GM23338 (cell line): ENCODE measurements at regions not wholly inside any gene's neighbourhood (a gene's known extent, or its start where the extent isn't known, plus 50 kb on each side); places are given as distances from the start of the nearest gene placed in this dataset.

Source experiments
- ATAC-seq: fragments of 200-7000 bp; cut with Tn5 transposase; 3 replicates; pipeline ENCODE4 v1.9.1; 2020
- DNase-seq: peaks from one replicate; pipeline ENCODE4 v3.0.0-alpha.2; 2015; ENCODE audit warnings: low spot score
- H2AFZ ChIP-seq: fragments of 200-600 bp; sonication (generic); 2 replicates; pipeline ENCODE4 v1.8.0; 2016; ENCODE audit warnings: antibody characterized with exemption, mild to moderate bottlenecking, moderate library complexity
- H3F3A ChIP-seq: fragments of 200-600 bp; sonication (generic); replicated peaks from 2 replicates; pipeline ENCODE4 v1.8.0; 2017; ENCODE audit warnings: antibody characterized with exemption, mixed run types, low read depth
- H3K27ac ChIP-seq: fragments of 200-600 bp; sonication (generic); 2 replicates; pipeline ENCODE4 v1.6.1; 2016; ENCODE audit warnings: low read depth
- H3K27me3 ChIP-seq: fragments of 200-600 bp; sonication (generic); 2 replicates; pipeline ENCODE4 v1.8.0; 2016; ENCODE audit warnings: mild to moderate bottlenecking, mixed run types, moderate library complexity; ENCODE audit not compliant: insufficient read depth
- H3K36me3 ChIP-seq: fragments of 200-600 bp; sonication (generic); 2 replicates; pipeline ENCODE4 v1.8.0; 2016; ENCODE audit warnings: mild to moderate bottlenecking; ENCODE audit not compliant: insufficient read depth
- H3K4me1 ChIP-seq: fragments of 200-600 bp; sonication (generic); 2 replicates; pipeline ENCODE4 v1.8.0; 2016; ENCODE audit warnings: mild to moderate bottlenecking, moderate library complexity; ENCODE audit not compliant: insufficient read depth
- H3K4me2 ChIP-seq: fragments of 200-600 bp; sonication (generic); 2 replicates; pipeline ENCODE4 v1.7.1; 2017; ENCODE audit warnings: mixed run types
- H3K4me3 ChIP-seq: fragments of 200-600 bp; sonication (generic); 2 replicates; pipeline ENCODE4 v1.6.1; 2016; ENCODE audit warnings: mixed run types
- H3K79me2 ChIP-seq: fragments of 200-600 bp; sonication (generic); replicated peaks from 2 replicates; pipeline ENCODE4 v1.8.0; 2017; ENCODE audit warnings: mild to moderate bottlenecking; ENCODE audit not compliant: insufficient read depth
- H3K9me2 ChIP-seq: fragments of 200-600 bp; sonication (generic); 2 replicates; pipeline ENCODE4 v1.8.0; 2017; ENCODE audit not compliant: insufficient read depth
- H4K20me1 ChIP-seq: fragments of 200-600 bp; sonication (generic); replicated peaks from 2 replicates; pipeline ENCODE4 v1.8.0; 2017; ENCODE audit warnings: mild to moderate bottlenecking; ENCODE audit not compliant: insufficient read depth
- H3K27ac Mint-ChIP-seq: 2 replicates; pipeline ENCODE4 v1.8.0; 2020; ENCODE audit warnings: inconsistent platforms, mild to moderate bottlenecking, moderate library complexity, mixed read lengths
- H3K27me3 Mint-ChIP-seq: 3 replicates; pipeline ENCODE4 v1.8.0; 2022; ENCODE audit warnings: low read depth, mild to moderate bottlenecking, moderate library complexity, mixed read lengths, inconsistent platforms; ENCODE audit not compliant: insufficient read depth, poor library complexity
- H3K36me3 Mint-ChIP-seq: 3 replicates; pipeline ENCODE4 v1.8.0; 2021; ENCODE audit warnings: low read depth, mild to moderate bottlenecking, inconsistent platforms, moderate library complexity, mixed read lengths
- H3K4me1 Mint-ChIP-seq: 3 replicates; pipeline ENCODE4 v1.8.0; 2020; ENCODE audit warnings: mild to moderate bottlenecking, inconsistent platforms, mixed read lengths
- H3K4me3 Mint-ChIP-seq: 3 replicates; pipeline ENCODE4 v1.8.0; 2021; ENCODE audit warnings: moderate library complexity, mild to moderate bottlenecking, inconsistent platforms, mixed read lengths
- H3K9me3 Mint-ChIP-seq: 3 replicates; pipeline ENCODE4 v1.8.0; 2020; ENCODE audit warnings: moderate library complexity, mild to moderate bottlenecking, inconsistent platforms, mixed read lengths
- CREB1 ChIP-seq: fragments of 250-450 bp; sonication (Bioruptor Pico); IDR thresholded peaks from 2 replicates; pipeline ENCODE4 v1.5.0; 2020; ENCODE audit warnings: low read depth, mild to moderate bottlenecking, moderate library complexity
- ETS1 ChIP-seq: IDR thresholded peaks from 2 replicates; pipeline ENCODE4 v1.6.1; 2016; ENCODE audit warnings: antibody characterized with exemption
- EZH2 ChIP-seq: fragments of 200-600 bp; sonication (generic); IDR thresholded peaks from one replicate; pipeline ENCODE4 v1.8.0; 2017; ENCODE audit warnings: antibody characterized with exemption, mild to moderate bottlenecking, low read depth; ENCODE audit not compliant: unreplicated experiment
- EZH2phosphoT487 ChIP-seq: fragments of 200-600 bp; sonication (generic); IDR thresholded peaks from one replicate; pipeline ENCODE4 v1.8.1; 2018; ENCODE audit warnings: antibody characterized with exemption; ENCODE audit not compliant: unreplicated experiment
- JUNB ChIP-seq: IDR thresholded peaks from one replicate; pipeline ENCODE4 v1.6.1; 2016; ENCODE audit warnings: antibody characterized with exemption; ENCODE audit not compliant: unreplicated experiment
- NANOG ChIP-seq: IDR thresholded peaks from 2 replicates; pipeline ENCODE4 v1.6.1; 2016; ENCODE audit warnings: antibody characterized with exemption, borderline replicate concordance
- POLR2AphosphoS5 ChIP-seq: IDR thresholded peaks from 2 replicates; pipeline ENCODE4 v1.6.1; 2016; ENCODE audit warnings: antibody characterized with exemption, low read depth
- REST ChIP-seq: IDR thresholded peaks from one replicate; pipeline ENCODE4 v1.6.1; 2018; ENCODE audit warnings: antibody characterized with exemption; ENCODE audit not compliant: unreplicated experiment
- STAT1 ChIP-seq: IDR thresholded peaks from one replicate; pipeline ENCODE4 v1.6.1; 2016; ENCODE audit warnings: antibody characterized with exemption; ENCODE audit not compliant: unreplicated experiment
- ZNF114 ChIP-seq: fragments of 250-450 bp; sonication (Bioruptor Pico); IDR thresholded peaks from 2 replicates; pipeline ENCODE4 v1.5.0; 2020; ENCODE audit warnings: mild to moderate bottlenecking, moderate library complexity
- ZNF331 ChIP-seq: fragments of 250-450 bp; sonication (Bioruptor Pico); IDR thresholded peaks from 2 replicates; pipeline ENCODE4 v1.5.0; 2020; ENCODE audit warnings: low read depth, mild to moderate bottlenecking, moderate library complexity
- ZNF462 ChIP-seq: fragments of 250-450 bp; sonication (Bioruptor Pico); IDR thresholded peaks from 2 replicates; pipeline ENCODE4 v1.5.0; 2020; ENCODE audit warnings: mild to moderate bottlenecking, moderate library complexity
- TF ChIP-seq, protein P1 (sequence below), 2 experiments: fragments of 200-600 bp in 1 of 2; sonication (generic) in 1 of 2; conservative IDR thresholded peaks; 2 replicates each; pipeline versions ENCODE4 v1.5.1 to v1.6.1; 2016 to 2017; ENCODE audit warnings: antibody characterized with exemption in 2 of 2, low read depth in 2 of 2, mild to moderate bottlenecking in 2 of 2, moderate library complexity in 1 of 2

GRCh38 chr11:39971938-39972337, 1487.5 kb downstream of the LRRC4C start:
- no peak overlapping the region for H3K4me3 ChIP-seq
- peaks cover 2% of the 10 kb centered on the region for H3K27me3 Mint-ChIP-seq
- no peak overlapping the region for H2AFZ ChIP-seq
- no peaks in the 10 kb centered on the region for H4K20me1 ChIP-seq
- H3K27me3 ChIP-seq, result no peaks in the 10 kb centered on the region
- no peak for ATAC-seq
- peaks cover 7% of the 10 kb centered on the region; the same call in 2 of the 3 replicates for H3K4me1 Mint-ChIP-seq
- no peaks in the 10 kb centered on the region for H3K79me2 ChIP-seq
- no peaks in the 10 kb centered on the region for H3K36me3 ChIP-seq
- H3K4me1 ChIP-seq, result peaks cover 5% of the 10 kb centered on the region; the same call in 1 of the 2 replicates
- TF ChIP-seq REST, result no peak
- TF ChIP-seq ZNF114, result no peak
- no peak for TF ChIP-seq CREB1 (CRISPR knock-in tag)
- no peak for TF ChIP-seq POLR2AphosphoS5
- TF ChIP-seq JUNB, result no peak
- TF ChIP-seq, protein P1, sequence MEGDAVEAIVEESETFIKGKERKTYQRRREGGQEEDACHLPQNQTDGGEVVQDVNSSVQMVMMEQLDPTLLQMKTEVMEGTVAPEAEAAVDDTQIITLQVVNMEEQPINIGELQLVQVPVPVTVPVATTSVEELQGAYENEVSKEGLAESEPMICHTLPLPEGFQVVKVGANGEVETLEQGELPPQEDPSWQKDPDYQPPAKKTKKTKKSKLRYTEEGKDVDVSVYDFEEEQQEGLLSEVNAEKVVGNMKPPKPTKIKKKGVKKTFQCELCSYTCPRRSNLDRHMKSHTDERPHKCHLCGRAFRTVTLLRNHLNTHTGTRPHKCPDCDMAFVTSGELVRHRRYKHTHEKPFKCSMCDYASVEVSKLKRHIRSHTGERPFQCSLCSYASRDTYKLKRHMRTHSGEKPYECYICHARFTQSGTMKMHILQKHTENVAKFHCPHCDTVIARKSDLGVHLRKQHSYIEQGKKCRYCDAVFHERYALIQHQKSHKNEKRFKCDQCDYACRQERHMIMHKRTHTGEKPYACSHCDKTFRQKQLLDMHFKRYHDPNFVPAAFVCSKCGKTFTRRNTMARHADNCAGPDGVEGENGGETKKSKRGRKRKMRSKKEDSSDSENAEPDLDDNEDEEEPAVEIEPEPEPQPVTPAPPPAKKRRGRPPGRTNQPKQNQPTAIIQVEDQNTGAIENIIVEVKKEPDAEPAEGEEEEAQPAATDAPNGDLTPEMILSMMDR (conservative IDR thresholded peaks at IDR 0.05; ENCODE audit: low read depth in 2 of 2), result no peak
- no peak for TF ChIP-seq ZNF462 (CRISPR knock-in tag)
- no peak for TF ChIP-seq EZH2
- no peak for TF ChIP-seq NANOG
- TF ChIP-seq ZNF331 (CRISPR knock-in tag), result no peak
- no peak for TF ChIP-seq EZH2phosphoT487
- no peak for TF ChIP-seq ETS1
- TF ChIP-seq STAT1, result no peak
- H3K27ac Mint-ChIP-seq, result no peak overlapping the region
- H3K4me3 Mint-ChIP-seq, result no peak overlapping the region
- no peak overlapping the region for H3K27ac ChIP-seq
- no peaks in the 10 kb centered on the region for H3K36me3 Mint-ChIP-seq
- no peaks in the 10 kb centered on the region for H3K9me3 Mint-ChIP-seq
- no peaks in the 10 kb centered on the region for H3K9me2 ChIP-seq
- H3K4me2 ChIP-seq, result no peak overlapping the region
- DNase-seq, result no peak
- H3F3A ChIP-seq, result no peaks in the 10 kb centered on the region
